Mesenchymal stem cell (in vitro differentiated cells and primary cell): ENCODE measurements at regions not wholly inside any gene's neighbourhood (a gene's known extent, or its start where the extent isn't known, plus 50 kb on each side); places are given as distances from the start of the nearest gene placed in this dataset.
"Not testable (repeated sequence)": the region's sequence is repeated elsewhere in the genome, so short reads cannot be mapped to it uniquely, and the experiment has no call there.

Experiments used
- DNase-seq: peaks from one replicate; pipeline ENCODE4 v3.0.0-alpha.2; 2013
- H2AFZ ChIP-seq: one replicate; pipeline ENCODE4 v1.6.1; 2013; ENCODE audit warnings: low read depth, mild to moderate bottlenecking, control low read depth, inconsistent platforms, low read length, moderate library complexity
- H2AK5ac ChIP-seq: 2 replicates; pipeline ENCODE4 v1.6.1; 2013; ENCODE audit warnings: low read length, moderate library complexity, mild to moderate bottlenecking, inconsistent platforms; ENCODE audit not compliant: severe bottlenecking
- H2BK120ac ChIP-seq: one replicate; pipeline ENCODE4 v1.6.1; 2013; ENCODE audit warnings: low read depth, mild to moderate bottlenecking, inconsistent platforms, low read length, moderate library complexity
- H2BK12ac ChIP-seq, 2 experiments: one replicate each; pipeline ENCODE4 v1.6.1; 2013; ENCODE audit warnings: inconsistent platforms in 2 of 2, low read length in 2 of 2, mild to moderate bottlenecking in 2 of 2, moderate library complexity in 2 of 2, control low read depth in 1 of 2
- H2BK15ac ChIP-seq: one replicate; pipeline ENCODE4 v1.6.1; 2013; ENCODE audit warnings: mild to moderate bottlenecking, low read depth, inconsistent platforms; ENCODE audit not compliant: poor library complexity, severe bottlenecking
- H2BK5ac ChIP-seq: 2 replicates; pipeline ENCODE4 v1.6.1; 2013; ENCODE audit warnings: low read depth, mild to moderate bottlenecking, low read length, control low read depth, inconsistent platforms; ENCODE audit not compliant: poor library complexity, severe bottlenecking
- H3K14ac ChIP-seq, 2 experiments: one replicate each; pipeline ENCODE4 v1.6.1; 2013; ENCODE audit warnings: inconsistent platforms in 2 of 2, low read length in 2 of 2, control low read depth in 1 of 2, mild to moderate bottlenecking in 1 of 2, moderate library complexity in 1 of 2
- H3K18ac ChIP-seq, 2 experiments: one replicate each; pipeline ENCODE4 v1.6.1; 2013; ENCODE audit warnings: inconsistent platforms in 2 of 2, low read length in 2 of 2, control low read depth in 1 of 2, low read depth in 1 of 2, mild to moderate bottlenecking in 1 of 2
- H3K23ac ChIP-seq, 2 experiments: one replicate each; pipeline ENCODE4 v1.6.1; 2013; ENCODE audit warnings: inconsistent platforms in 2 of 2, low read length in 2 of 2, mild to moderate bottlenecking in 2 of 2, moderate library complexity in 2 of 2, control low read depth in 1 of 2
- H3K27ac ChIP-seq: 2 replicates; pipeline ENCODE4 v1.5.1; 2013; ENCODE audit warnings: mild to moderate bottlenecking, moderate library complexity, low read length, control low read depth, inconsistent platforms; ENCODE audit not compliant: poor library complexity, severe bottlenecking
- H3K27me3 ChIP-seq, 2 experiments: 2 replicates each; pipeline versions ENCODE4 v1.6.1 to v1.7.0; 2013; ENCODE audit warnings: low read length in 2 of 2, mild to moderate bottlenecking in 2 of 2, moderate library complexity in 2 of 2, control low read depth in 1 of 2, inconsistent platforms in 1 of 2; ENCODE audit not compliant: control insufficient read depth in 1 of 2, insufficient read depth in 1 of 2
- H3K36me3 ChIP-seq, 2 experiments: 2 replicates each; pipeline versions ENCODE4 v1.6.1 to v1.7.0; 2013; ENCODE audit warnings: low read length in 2 of 2, control low read depth in 1 of 2, inconsistent platforms in 1 of 2, low read depth in 1 of 2, mild to moderate bottlenecking in 1 of 2; ENCODE audit not compliant: insufficient read depth in 2 of 2, control insufficient read depth in 1 of 2
- H3K4ac ChIP-seq, 2 experiments: one replicate each; pipeline ENCODE4 v1.6.1; 2013; ENCODE audit warnings: inconsistent platforms in 2 of 2, low read length in 2 of 2, mild to moderate bottlenecking in 2 of 2, moderate library complexity in 2 of 2, control low read depth in 1 of 2, low read depth in 1 of 2
- H3K4me1 ChIP-seq: 2 replicates; pipeline ENCODE4 v1.6.1; 2013; ENCODE audit warnings: low read depth, low read length, control low read depth; ENCODE audit not compliant: control insufficient read depth, insufficient read depth
- H3K4me2 ChIP-seq: 2 replicates; pipeline ENCODE4 v1.6.1; 2013; ENCODE audit warnings: low read length, mild to moderate bottlenecking, inconsistent platforms; ENCODE audit not compliant: poor library complexity, severe bottlenecking
- H3K4me3 ChIP-seq, 2 experiments: 2 replicates each; pipeline versions ENCODE4 v1.5.1 to v1.7.0; 2013; ENCODE audit warnings: low read length in 2 of 2, mild to moderate bottlenecking in 2 of 2, control low read depth in 1 of 2, low read depth in 1 of 2; ENCODE audit not compliant: insufficient read depth in 1 of 2
- H3K79me1 ChIP-seq: replicated peaks from 2 replicates; pipeline ENCODE4 v1.6.1; 2013; ENCODE audit warnings: mild to moderate bottlenecking, control low read depth, low read length, inconsistent platforms; ENCODE audit not compliant: poor library complexity, severe bottlenecking
- H3K9ac ChIP-seq: 2 replicates; pipeline ENCODE4 v1.7.0; 2013; ENCODE audit warnings: mild to moderate bottlenecking, low read length, moderate library complexity
- H3K9me3 ChIP-seq: 2 replicates; pipeline ENCODE4 v1.7.0; 2013; ENCODE audit warnings: mild to moderate bottlenecking, low read length; ENCODE audit not compliant: control insufficient read depth
- H4K8ac ChIP-seq: one replicate; pipeline ENCODE4 v1.6.1; 2013; ENCODE audit warnings: inconsistent platforms, mild to moderate bottlenecking, low read length, moderate library complexity
- H4K91ac ChIP-seq: one replicate; pipeline ENCODE4 v1.6.1; 2013; ENCODE audit warnings: mild to moderate bottlenecking, low read length, inconsistent platforms
- WGBS: methylation state at CpG from one replicate; pipeline ENCODE4 v1.1.7; 2013; ENCODE audit warnings: mixed read lengths; 5-methylcytosine and 5-hydroxymethylcytosine counted together

DNA sequence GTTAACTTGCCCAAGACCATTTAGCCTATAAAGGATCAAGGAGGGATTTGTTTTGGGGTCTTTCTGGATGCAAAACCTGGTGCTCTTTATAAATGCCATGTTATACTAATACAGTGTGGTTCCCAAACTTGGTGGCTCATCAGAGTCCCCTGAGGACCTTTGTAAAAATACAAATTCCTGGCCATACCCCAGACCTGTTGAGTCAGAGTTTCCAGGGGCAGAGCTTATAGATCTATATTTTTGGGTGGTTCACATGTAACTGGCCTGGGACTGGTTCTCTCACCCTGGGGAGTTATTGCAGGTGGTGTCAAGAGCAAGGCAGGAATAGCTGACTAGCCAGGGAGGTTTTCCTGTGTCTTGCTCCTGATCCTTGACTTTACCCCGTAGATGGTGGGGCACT is 136.9 kb upstream of the HNRNPU start:
- H2AK5ac ChIP-seq: no peak overlapping the region
- no peak overlapping the region for H2BK5ac ChIP-seq
- H4K91ac ChIP-seq: no peak overlapping the region
- no peak overlapping the region for H3K14ac ChIP-seq
- no peak overlapping the region for H2AFZ ChIP-seq
- H3K4me3 ChIP-seq: no peak overlapping the region
- H3K23ac ChIP-seq: peak overlapping the region in 1 of 2 experiments; percentile 35
- no peak overlapping the region for H3K27ac ChIP-seq
- WGBS: no CpG with 5 or more reads among the region's 1 CpG
- no peak for DNase-seq
- H3K79me1 ChIP-seq: peaks cover 15% of the 10 kb centered on the region
- H3K18ac ChIP-seq: no peak overlapping the region
- no peak overlapping the region for H2BK120ac ChIP-seq
- no peak overlapping the region for H3K4ac ChIP-seq
- no peak overlapping the region for H3K9ac ChIP-seq
- no peak overlapping the region for H3K4me2 ChIP-seq
- no peak overlapping the region for H2BK15ac ChIP-seq
- H3K36me3 ChIP-seq: peaks cover 0 to 2% of the 10 kb centered on the region in 2 experiments
- H3K4me1 ChIP-seq: no peaks in the 10 kb centered on the region
- no peaks in the 10 kb centered on the region for H3K27me3 ChIP-seq
- no peak overlapping the region for H2BK12ac ChIP-seq
- H3K9me3 ChIP-seq: no peaks in the 10 kb centered on the region
- no peak overlapping the region for H4K8ac ChIP-seq

DNA sequence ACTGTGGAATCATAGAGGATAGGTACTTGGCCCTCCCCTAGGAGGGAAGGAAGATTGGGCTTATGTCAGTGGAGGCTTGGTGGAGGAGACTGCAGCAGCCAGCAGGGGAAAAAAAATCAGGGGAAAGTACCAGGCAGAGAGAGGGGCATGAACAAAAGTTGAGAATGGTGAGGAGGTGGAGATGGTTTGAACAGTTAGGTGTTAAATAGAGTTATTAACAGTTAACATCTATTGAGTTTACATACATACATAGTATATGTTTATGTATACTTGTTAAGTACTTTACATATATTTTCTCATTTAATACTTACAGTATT is 136.5 kb upstream of the HNRNPU start:
- Histone ChIP-seq H2BK15ac (no peak overlapping the region), H3K18ac (no peak overlapping the region), H2BK120ac (no peak overlapping the region), H3K9me3 (no peaks in the 10 kb centered on the region), H3K79me1 (peaks cover 15% of the 10 kb centered on the region), H3K4me1 (no peaks in the 10 kb centered on the region), H3K27me3 (no peaks in the 10 kb centered on the region), H3K27ac (no peak overlapping the region), H3K9ac (no peak overlapping the region), H3K23ac (no peak overlapping the region), H4K91ac (no peak overlapping the region), H2AK5ac (no peak overlapping the region), H3K36me3 (peaks cover 0 to 2% of the 10 kb centered on the region in 2 experiments), H4K8ac (no peak overlapping the region), H3K14ac (no peak overlapping the region), H3K4me3 (no peak overlapping the region), H3K4me2 (no peak overlapping the region), H2BK12ac (no peak overlapping the region), H2AFZ (no peak overlapping the region), H3K4ac (no peak overlapping the region), H2BK5ac (no peak overlapping the region)
- no peak for DNase-seq

DNA sequence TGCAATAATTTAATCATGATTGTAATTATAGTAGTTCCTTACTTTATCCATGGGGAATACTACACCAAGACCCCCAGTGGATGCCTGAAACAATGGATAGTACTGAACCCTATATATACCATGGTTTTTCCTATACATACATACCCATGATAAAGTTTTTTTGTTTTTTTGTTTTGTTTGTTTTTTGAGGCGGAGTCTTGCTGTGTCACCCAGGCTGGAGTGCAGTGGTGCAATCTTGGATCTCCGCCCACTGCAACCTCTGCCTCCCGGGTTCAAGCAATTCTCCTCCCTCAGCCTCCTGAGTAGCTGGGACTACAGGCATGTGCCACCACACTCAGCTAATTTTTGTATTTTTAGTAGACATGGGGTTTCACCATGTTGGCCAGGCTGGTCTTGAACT is 135.3 kb upstream of the HNRNPU start:
- H3K27ac ChIP-seq, H3K4ac ChIP-seq, H3K4me1 ChIP-seq, H4K91ac ChIP-seq, H2BK5ac ChIP-seq, H3K27me3 ChIP-seq, H3K36me3 ChIP-seq, H2BK15ac ChIP-seq, H3K9ac ChIP-seq, H2BK120ac ChIP-seq, H2AFZ ChIP-seq, H3K18ac ChIP-seq, H3K14ac ChIP-seq, DNase-seq, H3K9me3 ChIP-seq, H2AK5ac ChIP-seq, H2BK12ac ChIP-seq, H3K4me3 ChIP-seq, H3K23ac ChIP-seq, H4K8ac ChIP-seq, H3K4me2 ChIP-seq: not testable (repeated sequence)
- peaks cover 19% of the 10 kb centered on the region for H3K79me1 ChIP-seq
- WGBS: 100% methylated on average over 2 of the region's 3 CpGs

DNA sequence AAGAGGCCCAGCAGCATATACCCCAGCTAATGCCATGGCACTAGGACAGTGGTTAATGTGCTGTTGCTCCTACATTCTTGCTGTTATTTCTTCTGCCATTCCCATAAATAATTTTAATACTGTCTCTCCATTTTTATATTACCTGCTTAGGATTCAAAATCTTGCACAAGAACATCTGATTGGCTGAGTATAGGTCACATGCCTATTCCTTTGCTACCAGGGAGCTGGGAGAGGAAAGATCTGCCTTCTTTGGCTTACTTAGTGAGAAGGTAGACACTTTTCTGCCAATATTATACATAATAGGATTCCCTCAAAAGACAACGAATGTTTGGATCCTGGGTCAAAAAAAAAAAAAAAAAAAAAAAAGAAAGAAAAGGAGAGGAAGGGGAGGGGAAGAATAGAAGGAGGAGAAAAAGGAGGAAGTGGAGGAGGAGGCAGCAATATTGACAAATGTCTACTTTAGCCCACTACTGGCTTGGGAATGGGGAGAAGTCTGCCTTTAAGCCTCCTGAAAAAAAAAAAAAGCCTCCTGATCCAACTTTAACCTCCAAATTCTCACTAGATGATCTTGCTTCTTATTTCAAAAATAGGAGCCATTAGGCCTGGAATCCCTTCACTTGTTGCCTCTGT is 134.5 kb upstream of the HNRNPU start:
- H3K27me3 ChIP-seq: no peaks in the 10 kb centered on the region
- no peak overlapping the region for H3K18ac ChIP-seq
- no peak overlapping the region for H3K4me2 ChIP-seq
- H3K4me1 ChIP-seq: no peaks in the 10 kb centered on the region
- H2AK5ac ChIP-seq: no peak overlapping the region
- no peak for DNase-seq
- H3K4me3 ChIP-seq: no peak overlapping the region
- 100% methylated on average over 1 of the region's 1 CpG for WGBS
- H3K9me3 ChIP-seq: no peaks in the 10 kb centered on the region
- peaks cover 0 to 2% of the 10 kb centered on the region in 2 experiments for H3K36me3 ChIP-seq
- no peak overlapping the region for H3K9ac ChIP-seq
- H3K27ac ChIP-seq: no peak overlapping the region
- H4K91ac ChIP-seq: no peak overlapping the region
- H2BK12ac ChIP-seq: no peak overlapping the region
- H3K4ac ChIP-seq: no peak overlapping the region
- no peak overlapping the region for H2BK5ac ChIP-seq
- no peak overlapping the region for H4K8ac ChIP-seq
- peaks cover 19% of the 10 kb centered on the region for H3K79me1 ChIP-seq
- H3K23ac ChIP-seq: no peak overlapping the region
- H2AFZ ChIP-seq: no peak overlapping the region
- no peak overlapping the region for H2BK120ac ChIP-seq
- H2BK15ac ChIP-seq: no peak overlapping the region
- no peak overlapping the region for H3K14ac ChIP-seq
